ENCODE measurements at regions not wholly inside any gene's neighbourhood (a gene's known extent, or its start where the extent isn't known, plus 50 kb on each side); places are given as distances from the start of the nearest gene placed in this dataset.

- TF ChIP-seq, protein P1, sequence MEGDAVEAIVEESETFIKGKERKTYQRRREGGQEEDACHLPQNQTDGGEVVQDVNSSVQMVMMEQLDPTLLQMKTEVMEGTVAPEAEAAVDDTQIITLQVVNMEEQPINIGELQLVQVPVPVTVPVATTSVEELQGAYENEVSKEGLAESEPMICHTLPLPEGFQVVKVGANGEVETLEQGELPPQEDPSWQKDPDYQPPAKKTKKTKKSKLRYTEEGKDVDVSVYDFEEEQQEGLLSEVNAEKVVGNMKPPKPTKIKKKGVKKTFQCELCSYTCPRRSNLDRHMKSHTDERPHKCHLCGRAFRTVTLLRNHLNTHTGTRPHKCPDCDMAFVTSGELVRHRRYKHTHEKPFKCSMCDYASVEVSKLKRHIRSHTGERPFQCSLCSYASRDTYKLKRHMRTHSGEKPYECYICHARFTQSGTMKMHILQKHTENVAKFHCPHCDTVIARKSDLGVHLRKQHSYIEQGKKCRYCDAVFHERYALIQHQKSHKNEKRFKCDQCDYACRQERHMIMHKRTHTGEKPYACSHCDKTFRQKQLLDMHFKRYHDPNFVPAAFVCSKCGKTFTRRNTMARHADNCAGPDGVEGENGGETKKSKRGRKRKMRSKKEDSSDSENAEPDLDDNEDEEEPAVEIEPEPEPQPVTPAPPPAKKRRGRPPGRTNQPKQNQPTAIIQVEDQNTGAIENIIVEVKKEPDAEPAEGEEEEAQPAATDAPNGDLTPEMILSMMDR (IDR thresholded peaks at IDR 0.05): no peak
- TF ChIP-seq POLR2AphosphoS5 (IDR thresholded peaks at IDR 0.05): no peak
Observed at GRCh38 chr5:11981986-11982385, 77.7 kb upstream of the CTNND2 start.
